ENCODE measurements at regions not wholly inside any gene's neighbourhood (a gene's known extent, or its start where the extent isn't known, plus 50 kb on each side); places are given as distances from the start of the nearest gene placed in this dataset.

- no peak for DNase-seq (ENCODE audit: low read depth)
Measured at GRCh38 chr18:24831871-24832665, 371.6 kb downstream of the HRH4 start.

- no peak for DNase-seq (ENCODE audit: low read depth)
Measured at GRCh38 chr18:24835751-24836150, 375.3 kb downstream of the HRH4 start.

- DNase-seq (ENCODE audit: low read depth) = no peak
Measured at GRCh38 chr18:24837066-24837465, 376.6 kb downstream of the HRH4 start.

GRCh38 chr18:24840051-24840450, 379.6 kb downstream of the HRH4 start:
- no peak for DNase-seq (ENCODE audit: low read depth)

GRCh38 chr18:24840640-24841039, 380.2 kb downstream of the HRH4 start:
- DNase-seq (ENCODE audit: low read depth) = no peak

GRCh38 chr18:24841536-24841935, 381.1 kb downstream of the HRH4 start:
- no peak for DNase-seq (ENCODE audit: low read depth)

- no peak for DNase-seq (ENCODE audit: low read depth)
Measured at GRCh38 chr18:24843123-24843522, 382.7 kb downstream of the HRH4 start.

GRCh38 chr18:24846138-24846537, 385.7 kb downstream of the HRH4 start:
- no peak for DNase-seq (ENCODE audit: low read depth)

GRCh38 chr18:24850532-24850931, 390.1 kb downstream of the HRH4 start:
- no peak for DNase-seq (ENCODE audit: low read depth)

- DNase-seq (ENCODE audit: low read depth) = no peak
Measured at GRCh38 chr18:24853076-24853475, 392.6 kb downstream of the HRH4 start.

- no peak for DNase-seq (ENCODE audit: low read depth)
Measured at GRCh38 chr18:24860978-24861680, 400.7 kb downstream of the HRH4 start.

- no peak for DNase-seq (ENCODE audit: low read depth)
Measured at GRCh38 chr18:24862201-24862816, 401.9 kb downstream of the HRH4 start.

- DNase-seq (ENCODE audit: low read depth) = no peak
Measured at GRCh38 chr18:24868311-24868710, 407.9 kb downstream of the HRH4 start.

- DNase-seq (ENCODE audit: low read depth) = no peak
Measured at GRCh38 chr18:24868760-24869237, 408.4 kb downstream of the HRH4 start.

- no peak for DNase-seq (ENCODE audit: low read depth)
Measured at GRCh38 chr18:24869285-24869684, 408.8 kb downstream of the HRH4 start.

GRCh38 chr18:24875286-24875685, 414.8 kb downstream of the HRH4 start:
- DNase-seq (ENCODE audit: low read depth) = no peak

- DNase-seq (ENCODE audit: low read depth) = no peak
Measured at GRCh38 chr18:24875777-24876176, 415.3 kb downstream of the HRH4 start.

GRCh38 chr18:24876266-24876665, 415.8 kb downstream of the HRH4 start:
- DNase-seq (ENCODE audit: low read depth) = no peak

GRCh38 chr18:24877066-24877465, 416.6 kb downstream of the HRH4 start:
- DNase-seq (ENCODE audit: low read depth) = no peak

- DNase-seq (ENCODE audit: low read depth) = no peak
Measured at GRCh38 chr18:24877546-24877945, 417.1 kb downstream of the HRH4 start.

GRCh38 chr18:24878289-24878688, 417.9 kb downstream of the HRH4 start:
- no peak for DNase-seq (ENCODE audit: low read depth)

GRCh38 chr18:24885276-24885675, 424.8 kb downstream of the HRH4 start:
- no peak for DNase-seq (ENCODE audit: low read depth)

- no peak for DNase-seq (ENCODE audit: low read depth)
Measured at GRCh38 chr18:24894880-24895279, 434.4 kb downstream of the HRH4 start.

All from activated T-cell treated with anti-CD3 and anti-CD28 coated beads for 1 hour (primary cell).